ENCODE measurements at regions not wholly inside any gene's neighbourhood (a gene's known extent, or its start where the extent isn't known, plus 50 kb on each side); places are given as distances from the start of the nearest gene placed in this dataset.

- no peak for TF ChIP-seq CTCF (conservative IDR thresholded peaks at IDR 0.05; ENCODE audit: low read depth, low read length)
- no peak for TF ChIP-seq EZH2 (IDR thresholded peaks at IDR 0.05; ENCODE audit: borderline replicate concordance, low read depth, low read length, poor library complexity, severe bottlenecking)
Observed at GRCh38 chr1:81329041-81329440, 471.7 kb upstream of the ADGRL2 start.

Measured in A673 (cell line).